NT2/D1 (cell line): ENCODE measurements at regions not wholly inside any gene's neighbourhood (a gene's known extent, or its start where the extent isn't known, plus 50 kb on each side); places are given as distances from the start of the nearest gene placed in this dataset.

Experiments used
- SUZ12 ChIP-seq: IDR thresholded peaks from 2 replicates; pipeline ENCODE4 v1.6.1; 2011; ENCODE audit not compliant: insufficient read length, insufficient read depth; ENCODE audit errors: extremely low read depth
- YY1 ChIP-seq: IDR thresholded peaks from 2 replicates; pipeline ENCODE4 v1.6.1; 2011; ENCODE audit not compliant: insufficient read length, insufficient read depth
- ZNF274 ChIP-seq: IDR thresholded peaks from 2 replicates; pipeline ENCODE4 v1.6.1; 2011; ENCODE audit warnings: mild to moderate bottlenecking, low read depth, low read length

DNA sequence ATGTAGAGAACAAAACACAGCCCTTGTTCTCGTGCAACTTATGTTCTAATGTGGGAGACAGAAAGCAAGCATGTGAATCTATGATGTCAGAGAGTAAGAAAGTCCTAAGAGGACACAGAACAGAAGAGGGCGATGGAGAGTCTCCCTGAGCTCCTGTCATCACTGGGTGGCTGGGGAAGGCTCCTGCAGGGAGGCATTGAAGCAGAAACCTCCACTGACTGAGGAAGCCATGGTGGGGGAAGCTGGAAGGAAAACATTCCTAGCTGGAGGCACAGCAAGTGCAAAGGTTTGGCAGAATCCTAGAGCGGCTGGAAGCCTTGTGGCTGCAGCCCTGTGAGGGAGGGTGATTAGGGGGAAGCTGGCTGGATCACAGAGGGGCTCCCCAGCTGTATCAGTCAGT, 248.0 kb downstream of the CDH26 start:
- no peak for TF ChIP-seq ZNF274
- no peak for TF ChIP-seq YY1
- no peak for TF ChIP-seq SUZ12
